ENCODE measurements at regions not wholly inside any gene's neighbourhood (a gene's known extent, or its start where the extent isn't known, plus 50 kb on each side); places are given as distances from the start of the nearest gene placed in this dataset.

DNA sequence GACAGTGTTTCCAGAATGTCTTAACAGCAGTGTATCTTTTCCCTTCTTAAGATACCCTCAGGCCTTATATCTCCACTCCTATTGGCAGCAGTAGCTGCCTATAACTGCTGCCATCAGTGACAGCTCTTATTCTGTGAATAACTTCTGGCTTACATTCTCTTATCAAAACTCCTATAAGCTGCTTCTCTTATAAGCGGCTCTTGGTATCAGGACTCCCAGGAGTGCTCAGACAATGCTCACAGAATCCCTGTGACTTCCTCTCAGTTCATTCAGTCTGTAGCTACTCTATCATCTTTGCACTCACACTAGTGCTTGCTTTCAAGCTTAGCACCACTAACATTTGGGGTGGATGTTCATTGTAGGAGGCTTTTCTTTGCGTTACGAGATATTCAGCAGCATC is 143.7 kb upstream of the CDH7 start:
- TF ChIP-seq, protein P1, sequence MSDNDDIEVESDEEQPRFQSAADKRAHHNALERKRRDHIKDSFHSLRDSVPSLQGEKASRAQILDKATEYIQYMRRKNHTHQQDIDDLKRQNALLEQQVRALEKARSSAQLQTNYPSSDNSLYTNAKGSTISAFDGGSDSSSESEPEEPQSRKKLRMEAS (CRISPR knock-in tag; IDR thresholded peaks at IDR 0.05) = no peak
- TF ChIP-seq NR2C2 (CRISPR knock-in tag; IDR thresholded peaks at IDR 0.05) = no peak
- TF ChIP-seq ZNF138 (CRISPR knock-in tag; conservative IDR thresholded peaks at IDR 0.05) = no peak
- TF ChIP-seq, protein P2, sequence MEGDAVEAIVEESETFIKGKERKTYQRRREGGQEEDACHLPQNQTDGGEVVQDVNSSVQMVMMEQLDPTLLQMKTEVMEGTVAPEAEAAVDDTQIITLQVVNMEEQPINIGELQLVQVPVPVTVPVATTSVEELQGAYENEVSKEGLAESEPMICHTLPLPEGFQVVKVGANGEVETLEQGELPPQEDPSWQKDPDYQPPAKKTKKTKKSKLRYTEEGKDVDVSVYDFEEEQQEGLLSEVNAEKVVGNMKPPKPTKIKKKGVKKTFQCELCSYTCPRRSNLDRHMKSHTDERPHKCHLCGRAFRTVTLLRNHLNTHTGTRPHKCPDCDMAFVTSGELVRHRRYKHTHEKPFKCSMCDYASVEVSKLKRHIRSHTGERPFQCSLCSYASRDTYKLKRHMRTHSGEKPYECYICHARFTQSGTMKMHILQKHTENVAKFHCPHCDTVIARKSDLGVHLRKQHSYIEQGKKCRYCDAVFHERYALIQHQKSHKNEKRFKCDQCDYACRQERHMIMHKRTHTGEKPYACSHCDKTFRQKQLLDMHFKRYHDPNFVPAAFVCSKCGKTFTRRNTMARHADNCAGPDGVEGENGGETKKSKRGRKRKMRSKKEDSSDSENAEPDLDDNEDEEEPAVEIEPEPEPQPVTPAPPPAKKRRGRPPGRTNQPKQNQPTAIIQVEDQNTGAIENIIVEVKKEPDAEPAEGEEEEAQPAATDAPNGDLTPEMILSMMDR (IDR thresholded peaks at IDR 0.05) = no peak
- TF ChIP-seq, protein P3, sequence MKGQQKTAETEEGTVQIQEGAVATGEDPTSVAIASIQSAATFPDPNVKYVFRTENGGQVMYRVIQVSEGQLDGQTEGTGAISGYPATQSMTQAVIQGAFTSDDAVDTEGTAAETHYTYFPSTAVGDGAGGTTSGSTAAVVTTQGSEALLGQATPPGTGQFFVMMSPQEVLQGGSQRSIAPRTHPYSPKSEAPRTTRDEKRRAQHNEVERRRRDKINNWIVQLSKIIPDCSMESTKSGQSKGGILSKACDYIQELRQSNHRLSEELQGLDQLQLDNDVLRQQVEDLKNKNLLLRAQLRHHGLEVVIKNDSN (CRISPR knock-in tag; IDR thresholded peaks at IDR 0.05) = no peak
- TF ChIP-seq SP1 (CRISPR knock-in tag; conservative IDR thresholded peaks at IDR 0.05) = no peak
- no peak for TF ChIP-seq CREM (CRISPR knock-in tag; IDR thresholded peaks at IDR 0.05)
- no peak for TF ChIP-seq FOXJ3 (CRISPR knock-in tag; IDR thresholded peaks at IDR 0.05; ENCODE audit: borderline replicate concordance)
